OCI-LY7 (cell line): ENCODE measurements at regions not wholly inside any gene's neighbourhood (a gene's known extent, or its start where the extent isn't known, plus 50 kb on each side); places are given as distances from the start of the nearest gene placed in this dataset.

Experiments
- BruUV-seq: library from RNA; stranded (reverse); fragments of 400-500 nt; replicated peaks from 2 replicates; lab custom pipeline; 2021; lab: Mats Ljungman, UMichigan
- CTCF ChIA-PET: fragments of 300-600 bp; sonication (Branson Sonifier 250); formaldehyde crosslinking; loops from one replicate; lab custom pipeline; 2022; ENCODE audit warnings: antibody characterized with exemption; ENCODE audit not compliant: unreplicated experiment; lab: Charles Lee
- POLR2A ChIA-PET: fragments of 300-600 bp; sonication (Branson Sonifier 250); formaldehyde crosslinking; loops from one replicate; lab custom pipeline; 2022; ENCODE audit warnings: antibody characterized with exemption; lab: Charles Lee
- DNase-seq: peaks from one replicate; pipeline ENCODE4 v3.0.0-alpha.2; 2015; ENCODE audit warnings: low spot score
- H2AFZ ChIP-seq: fragments of 200-600 bp; sonication (generic), shearing (Covaris generic); 2 replicates; pipeline ENCODE4 v1.6.1; 2014; ENCODE audit warnings: mild to moderate bottlenecking, antibody characterized with exemption, low read length, moderate library complexity
- H3K27ac ChIP-seq: fragments of 200-600 bp; sonication (generic); 2 replicates; pipeline ENCODE4 v1.5.1; 2014; ENCODE audit warnings: mixed run types, low read depth, mild to moderate bottlenecking, moderate library complexity, low read length, inconsistent platforms; ENCODE audit not compliant: poor library complexity, severe bottlenecking
- H3K36me3 ChIP-seq: fragments of 200-600 bp; sonication (generic); 2 replicates; pipeline ENCODE4 v1.6.1; 2014; ENCODE audit warnings: mild to moderate bottlenecking, antibody characterized with exemption, low read length, moderate library complexity, mixed read lengths; ENCODE audit not compliant: insufficient read depth
- H3K4me1 ChIP-seq: fragments of 200-600 bp; sonication (generic); 2 replicates; pipeline ENCODE4 v1.5.1; 2014; ENCODE audit warnings: mild to moderate bottlenecking, low read length; ENCODE audit not compliant: insufficient read depth, poor library complexity, severe bottlenecking
- H3K4me2 ChIP-seq: fragments of 200-600 bp; sonication (generic); 2 replicates; pipeline ENCODE4 v1.6.1; 2014; ENCODE audit warnings: mild to moderate bottlenecking, low read length
- H3K4me3 ChIP-seq: fragments of 200-600 bp; sonication (generic); 2 replicates; pipeline ENCODE4 v1.5.1; 2014; ENCODE audit warnings: mild to moderate bottlenecking, low read depth, low read length; ENCODE audit not compliant: poor library complexity, severe bottlenecking
- H3K79me2 ChIP-seq: fragments of 200-600 bp; sonication (generic); 2 replicates; pipeline ENCODE4 v1.6.1; 2016; ENCODE audit warnings: low read depth, mild to moderate bottlenecking, low read length, moderate library complexity, mixed read lengths; ENCODE audit not compliant: insufficient read depth
- H3K9me2 ChIP-seq: fragments of 200-600 bp; sonication (generic); 2 replicates; pipeline ENCODE4 v1.6.1; 2016; ENCODE audit warnings: mild to moderate bottlenecking, low read length, mixed read lengths; ENCODE audit not compliant: insufficient read depth
- H3K9me3 ChIP-seq: fragments of 200-600 bp; sonication (generic); 2 replicates; pipeline ENCODE4 v1.6.1; 2014; ENCODE audit warnings: mild to moderate bottlenecking, mixed run types, low read length, mixed read lengths
- H4K20me1 ChIP-seq: fragments of 200-600 bp; sonication (generic); 2 replicates; pipeline ENCODE4 v1.6.1; 2014; ENCODE audit warnings: mild to moderate bottlenecking, antibody characterized with exemption, low read length, moderate library complexity, mixed read lengths; ENCODE audit not compliant: insufficient read depth
- EZH2phosphoT487 ChIP-seq: fragments of 200-600 bp; sonication (generic); IDR thresholded peaks from 2 replicates; pipeline ENCODE4 v1.6.1; 2018; ENCODE audit warnings: low read depth, borderline replicate concordance, mild to moderate bottlenecking, mixed run types, antibody characterized with exemption, low read length, moderate library complexity, mixed read lengths
- intact Hi-C: fragments of 100-400 bp; cut with micrococcal nuclease; formaldehyde crosslinking; loops from one replicate; pipeline ENCODE4 v1.10.0; 2022; ENCODE audit not compliant: unreplicated experiment
- TF ChIP-seq, protein P1 (sequence below): fragments of 200-600 bp; sonication (generic); conservative IDR thresholded peaks from 2 replicates; pipeline ENCODE4 v1.5.1; 2014; ENCODE audit warnings: mild to moderate bottlenecking, antibody characterized with exemption, low read length, moderate library complexity, mixed read lengths

- Histone ChIP-seq H3K79me2 (no peaks in the 10 kb centered on the region), H2AFZ (no peak overlapping the region), H3K4me3 (no peak overlapping the region), H3K4me1 (no peaks in the 10 kb centered on the region), H4K20me1 (no peaks in the 10 kb centered on the region), H3K9me3 (no peaks in the 10 kb centered on the region), H3K36me3 (no peaks in the 10 kb centered on the region), H3K4me2 (no peak overlapping the region), H3K27ac (no peak overlapping the region), H3K9me2 (no peaks in the 10 kb centered on the region)
- no peak for TF ChIP-seq EZH2phosphoT487
- DNase-seq, result no peak
- POLR2A ChIA-PET, result no interaction called here
- intact Hi-C loops, result no loop called here
- BruUV-seq, result no TSS peak
- CTCF ChIA-PET, result no interaction called here
Measured at GRCh38 chr10:29946614-29946952, 112.8 kb downstream of the JCAD start.

GRCh38 chr10:29941476-29941875 lies 117.9 kb downstream of the JCAD start:
- H3K36me3 ChIP-seq, result no peaks in the 10 kb centered on the region
- no peak overlapping the region for H3K27ac ChIP-seq
- intact Hi-C loops, result no loop called here
- no TSS peak for BruUV-seq
- H3K9me2 ChIP-seq, result no peaks in the 10 kb centered on the region
- CTCF ChIA-PET, result no interaction called here
- H3K9me3 ChIP-seq, result no peaks in the 10 kb centered on the region
- no peak for TF ChIP-seq EZH2phosphoT487
- TF ChIP-seq, protein P1, sequence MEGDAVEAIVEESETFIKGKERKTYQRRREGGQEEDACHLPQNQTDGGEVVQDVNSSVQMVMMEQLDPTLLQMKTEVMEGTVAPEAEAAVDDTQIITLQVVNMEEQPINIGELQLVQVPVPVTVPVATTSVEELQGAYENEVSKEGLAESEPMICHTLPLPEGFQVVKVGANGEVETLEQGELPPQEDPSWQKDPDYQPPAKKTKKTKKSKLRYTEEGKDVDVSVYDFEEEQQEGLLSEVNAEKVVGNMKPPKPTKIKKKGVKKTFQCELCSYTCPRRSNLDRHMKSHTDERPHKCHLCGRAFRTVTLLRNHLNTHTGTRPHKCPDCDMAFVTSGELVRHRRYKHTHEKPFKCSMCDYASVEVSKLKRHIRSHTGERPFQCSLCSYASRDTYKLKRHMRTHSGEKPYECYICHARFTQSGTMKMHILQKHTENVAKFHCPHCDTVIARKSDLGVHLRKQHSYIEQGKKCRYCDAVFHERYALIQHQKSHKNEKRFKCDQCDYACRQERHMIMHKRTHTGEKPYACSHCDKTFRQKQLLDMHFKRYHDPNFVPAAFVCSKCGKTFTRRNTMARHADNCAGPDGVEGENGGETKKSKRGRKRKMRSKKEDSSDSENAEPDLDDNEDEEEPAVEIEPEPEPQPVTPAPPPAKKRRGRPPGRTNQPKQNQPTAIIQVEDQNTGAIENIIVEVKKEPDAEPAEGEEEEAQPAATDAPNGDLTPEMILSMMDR, result no peak
- H2AFZ ChIP-seq, result no peak overlapping the region
- no peak for DNase-seq
- POLR2A ChIA-PET, result no interaction called here
- H3K79me2 ChIP-seq, result no peaks in the 10 kb centered on the region
- no peak overlapping the region for H3K4me3 ChIP-seq
- H3K4me1 ChIP-seq, result no peaks in the 10 kb centered on the region
- H4K20me1 ChIP-seq, result no peaks in the 10 kb centered on the region
- no peak overlapping the region for H3K4me2 ChIP-seq

DNA sequence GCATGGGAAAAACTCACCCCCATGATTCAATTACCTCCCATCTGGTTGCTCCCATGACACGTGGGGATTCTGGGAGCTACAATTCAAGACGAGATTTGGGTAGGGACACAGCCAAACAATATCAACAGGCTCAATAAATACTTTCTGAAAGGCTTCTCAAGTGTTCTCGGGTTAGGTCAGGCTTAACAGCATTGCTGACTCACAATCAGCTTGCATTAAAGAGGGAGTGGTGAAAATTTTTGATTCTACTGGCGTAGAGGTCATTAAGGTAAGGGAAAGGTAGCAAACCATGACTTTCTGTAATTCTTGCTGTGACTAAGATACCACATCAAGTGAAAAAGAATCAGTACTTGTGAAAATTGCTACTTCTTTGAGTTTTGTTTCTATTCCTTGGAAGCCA lies 126.4 kb downstream of the JCAD start:
- intact Hi-C loops, result no loop called here
- H4K20me1 ChIP-seq, result no peaks in the 10 kb centered on the region
- no peaks in the 10 kb centered on the region for H3K9me3 ChIP-seq
- no peak overlapping the region for H2AFZ ChIP-seq
- H3K4me3 ChIP-seq, result no peak overlapping the region
- no peaks in the 10 kb centered on the region for H3K36me3 ChIP-seq
- no peaks in the 10 kb centered on the region for H3K9me2 ChIP-seq
- no TSS peak for BruUV-seq
- no peak overlapping the region for H3K27ac ChIP-seq
- ChIA-PET CTCF (no interaction called here), POLR2A (no interaction called here)
- H3K79me2 ChIP-seq, result no peaks in the 10 kb centered on the region
- H3K4me1 ChIP-seq, result no peaks in the 10 kb centered on the region
- TF ChIP-seq, protein P1, result no peak
- TF ChIP-seq EZH2phosphoT487, result no peak
- H3K4me2 ChIP-seq, result no peak overlapping the region
- DNase-seq, result no peak
